OCI-LY3 (cell line): ENCODE measurements at regions not wholly inside any gene's neighbourhood (a gene's known extent, or its start where the extent isn't known, plus 50 kb on each side); places are given as distances from the start of the nearest gene placed in this dataset.

Experiments
- H2AFZ ChIP-seq: fragments of 200-600, 300-600 bp; shearing (Covaris generic); 2 replicates; pipeline ENCODE4 v1.6.0; 2014; ENCODE audit warnings: antibody characterized with exemption, low read depth, low read length
- H3K27ac ChIP-seq: fragments of 200-600, 300-600 bp; sonication (generic); 2 replicates; pipeline ENCODE4 v1.5.1; 2014; ENCODE audit warnings: mild to moderate bottlenecking, low read length, moderate library complexity, mixed read lengths
- H3K27me3 ChIP-seq: fragments of 200-600, 300-600 bp; sonication (generic); 2 replicates; pipeline ENCODE4 v1.6.1; 2014; ENCODE audit warnings: low read depth, low read length, mixed read lengths
- H3K36me3 ChIP-seq: fragments of 200-600, 300-600 bp; sonication (generic); replicated peaks from 2 replicates; pipeline ENCODE3; 2014; ENCODE audit warnings: low read depth, low read length, mixed read lengths
- H3K4me1 ChIP-seq: fragments of 300-600, 200-600 bp; sonication (generic); 2 replicates; pipeline ENCODE4 v1.6.1; 2014; ENCODE audit warnings: low read length, mixed read lengths
- H3K4me2 ChIP-seq: fragments of 200-600, 300-600 bp; sonication (generic); 2 replicates; pipeline ENCODE4 v1.6.1; 2014; ENCODE audit warnings: low read length, mixed read lengths
- H3K4me3 ChIP-seq: fragments of 300-600, 200-600 bp; sonication (generic); 2 replicates; pipeline ENCODE4 v1.5.1; 2014; ENCODE audit warnings: antibody characterized with exemption, mild to moderate bottlenecking, low read length, moderate library complexity
- H3K79me2 ChIP-seq: fragments of 300-600, 200-600 bp; shearing (Covaris generic); 2 replicates; pipeline ENCODE4 v1.6.1; 2014; ENCODE audit warnings: mild to moderate bottlenecking, low read length, mixed read lengths
- H3K9ac ChIP-seq: fragments of 300-600, 200-600 bp; shearing (Covaris generic); 2 replicates; pipeline ENCODE4 v1.6.0; 2014; ENCODE audit warnings: mild to moderate bottlenecking, low read length, moderate library complexity
- H3K9me3 ChIP-seq: fragments of 200-600, 300-600 bp; shearing (Covaris generic); 2 replicates; pipeline ENCODE4 v1.6.1; 2014; ENCODE audit warnings: low read length, mixed read lengths; ENCODE audit not compliant: insufficient read depth
- H4K20me1 ChIP-seq: fragments of 200-600, 300-600 bp; sonication (generic); 2 replicates; pipeline ENCODE4 v1.6.1; 2016; ENCODE audit warnings: low read length, mixed read lengths; ENCODE audit not compliant: insufficient read depth
- CTCF ChIP-seq: fragments of 200-600, 300-600 bp; sonication (generic); IDR thresholded peaks from 2 replicates; pipeline ENCODE4 v1.5.1; 2014; ENCODE audit warnings: antibody characterized with exemption, low read length, low read depth
- EZH2phosphoT487 ChIP-seq: fragments of 200-600 bp; shearing (Covaris generic); IDR thresholded peaks from 2 replicates; pipeline ENCODE4 v1.6.1; 2018; ENCODE audit warnings: antibody characterized with exemption, mixed run types, low read depth

DNA sequence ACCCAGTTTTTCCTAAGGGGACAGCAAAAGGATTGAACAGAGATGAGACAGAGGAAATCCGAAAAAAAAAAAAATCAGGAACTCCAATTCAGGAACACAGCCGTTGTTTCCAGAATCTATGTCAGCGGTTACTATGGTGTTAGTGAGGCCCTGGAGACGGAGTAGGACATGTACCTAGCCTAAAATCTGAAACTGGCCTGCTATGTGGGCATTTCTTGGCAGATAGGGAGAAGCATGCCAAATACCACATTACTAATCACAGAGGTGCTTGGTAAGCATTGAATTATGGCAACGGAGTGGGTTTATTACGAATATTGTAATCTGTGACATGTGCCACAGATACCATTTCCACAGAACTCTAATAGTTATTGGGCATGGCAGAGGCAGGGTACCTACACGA is 530.6 kb downstream of the CCDC85A start:
- Histone ChIP-seq H3K27ac (no peak overlapping the region), H3K9me3 (no peaks in the 10 kb centered on the region), H3K27me3 (no peaks in the 10 kb centered on the region), H3K4me1 (no peaks in the 10 kb centered on the region), H3K36me3 (no peaks in the 10 kb centered on the region), H4K20me1 (no peaks in the 10 kb centered on the region), H3K79me2 (no peaks in the 10 kb centered on the region), H3K4me3 (no peak overlapping the region), H3K9ac (no peak overlapping the region), H2AFZ (no peak overlapping the region), H3K4me2 (no peak overlapping the region)
- TF ChIP-seq EZH2phosphoT487 (no peak), CTCF (no peak)

DNA sequence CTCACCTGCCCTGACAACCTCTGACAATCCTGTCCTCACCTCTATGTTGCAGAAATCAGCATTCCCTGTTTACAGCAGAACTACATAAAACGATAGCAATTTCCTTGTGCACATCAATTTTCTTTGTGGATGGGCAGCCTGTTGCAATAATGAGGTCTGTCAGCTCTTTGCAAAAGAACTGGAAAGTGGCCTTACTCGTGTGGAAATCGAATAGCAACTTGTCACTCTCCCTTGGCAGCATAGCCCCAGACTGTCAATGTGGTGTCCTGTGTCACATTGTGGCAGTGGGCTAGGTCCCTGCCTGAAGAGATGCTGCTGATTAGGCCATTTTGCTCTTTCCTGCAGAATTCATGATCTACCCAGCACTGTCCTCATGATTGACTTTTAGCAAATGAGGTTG is 531.9 kb downstream of the CCDC85A start:
- TF ChIP-seq EZH2phosphoT487: no peak
- TF ChIP-seq CTCF: no peak
- no peaks in the 10 kb centered on the region for H4K20me1 ChIP-seq
- H3K79me2 ChIP-seq: no peaks in the 10 kb centered on the region
- no peaks in the 10 kb centered on the region for H3K4me1 ChIP-seq
- no peaks in the 10 kb centered on the region for H3K9me3 ChIP-seq
- no peaks in the 10 kb centered on the region for H3K27me3 ChIP-seq
- no peak overlapping the region for H3K9ac ChIP-seq
- H2AFZ ChIP-seq: no peak overlapping the region
- no peak overlapping the region for H3K4me2 ChIP-seq
- no peaks in the 10 kb centered on the region for H3K36me3 ChIP-seq
- H3K27ac ChIP-seq: no peak overlapping the region
- no peak overlapping the region for H3K4me3 ChIP-seq

DNA sequence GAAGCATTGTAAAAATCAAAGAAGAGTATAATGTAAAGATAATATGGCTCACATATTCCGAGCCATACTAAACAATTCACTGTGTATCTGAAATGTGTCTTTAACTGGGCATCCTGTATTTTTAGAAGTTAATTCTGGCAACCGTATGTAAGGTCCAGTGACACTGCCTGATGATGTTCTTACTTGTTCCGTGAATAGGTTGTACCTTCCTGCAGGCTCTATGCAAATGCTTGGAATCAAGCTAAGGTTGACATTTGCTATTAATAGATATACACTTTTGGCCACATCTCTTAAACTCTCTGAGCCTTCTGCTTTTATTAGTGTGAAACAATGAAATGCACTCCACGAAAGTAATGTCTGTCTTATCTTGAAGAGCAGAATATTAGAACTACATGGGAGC is 534.6 kb downstream of the CCDC85A start:
- no peaks in the 10 kb centered on the region for H3K79me2 ChIP-seq
- TF ChIP-seq CTCF (no peak), EZH2phosphoT487 (no peak)
- no peak overlapping the region for H3K4me2 ChIP-seq
- no peaks in the 10 kb centered on the region for H3K36me3 ChIP-seq
- no peak overlapping the region for H3K4me3 ChIP-seq
- H4K20me1 ChIP-seq: no peaks in the 10 kb centered on the region
- H3K27ac ChIP-seq: no peak overlapping the region
- H3K4me1 ChIP-seq: no peaks in the 10 kb centered on the region
- H3K9me3 ChIP-seq: no peaks in the 10 kb centered on the region
- no peak overlapping the region for H2AFZ ChIP-seq
- H3K9ac ChIP-seq: no peak overlapping the region
- H3K27me3 ChIP-seq: no peaks in the 10 kb centered on the region

GRCh38 chr2:56729212-56729611 is 545.4 kb downstream of the CCDC85A start:
- Histone ChIP-seq H3K79me2 (no peaks in the 10 kb centered on the region), H3K4me2 (no peak overlapping the region), H3K27ac (no peak overlapping the region), H3K4me3 (no peak overlapping the region), H3K36me3 (no peaks in the 10 kb centered on the region), H3K4me1 (no peaks in the 10 kb centered on the region), H2AFZ (no peak overlapping the region), H4K20me1 (no peaks in the 10 kb centered on the region), H3K9ac (no peak overlapping the region), H3K9me3 (no peaks in the 10 kb centered on the region), H3K27me3 (no peaks in the 10 kb centered on the region)
- TF ChIP-seq CTCF: no peak
- no peak for TF ChIP-seq EZH2phosphoT487
